ENCODE measurements at regions not wholly inside any gene's neighbourhood (a gene's known extent, or its start where the extent isn't known, plus 50 kb on each side); places are given as distances from the start of the nearest gene placed in this dataset.
"Not testable (repeated sequence)": the region's sequence is repeated elsewhere in the genome, so short reads cannot be mapped to it uniquely, and the experiment has no call there.

- no peak overlapping the region for H3K27ac Mint-ChIP-seq
- no peaks in the 10 kb centered on the region for H3K36me3 Mint-ChIP-seq (ENCODE audit: insufficient read depth in 2 of 2)
- H3K27me3 Mint-ChIP-seq (ENCODE audit: low read depth), result peaks cover 13% of the 10 kb centered on the region
- no peaks in the 10 kb centered on the region for H3K9me3 Mint-ChIP-seq
- DNase-seq (no peak), ATAC-seq (replicated peaks in 1 of 2) (no peak)
- no peak overlapping the region for H3K4me3 Mint-ChIP-seq
- peaks cover 41% of the 10 kb centered on the region for H3K4me1 Mint-ChIP-seq (ENCODE audit: low read depth)
These were observed 68.7 kb upstream of the BMAL1 start for GRCh38 chr11:13208921-13209320.

DNA sequence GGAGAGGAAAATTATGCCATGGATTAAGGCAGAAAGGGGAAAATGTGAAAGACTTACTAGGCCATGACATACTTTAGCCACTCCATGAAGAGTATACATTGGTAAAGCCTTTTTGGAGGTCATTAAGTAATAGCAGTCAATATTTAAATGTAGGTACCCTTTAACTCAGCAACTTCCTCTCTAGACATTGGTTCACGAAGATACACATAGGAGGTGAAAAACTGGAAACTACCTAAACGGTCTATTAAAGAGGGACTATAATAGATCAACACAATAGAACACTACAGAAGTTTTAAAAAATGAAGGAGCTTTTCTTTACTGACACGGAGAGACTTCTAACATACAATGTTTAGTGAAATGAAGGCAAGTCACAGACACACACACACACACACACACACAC is 68.2 kb upstream of the BMAL1 start:
- peaks cover 13% of the 10 kb centered on the region for H3K27me3 Mint-ChIP-seq (ENCODE audit: low read depth)
- ATAC-seq (replicated peaks in 1 of 2), result no peak
- no peak for DNase-seq
- no peak overlapping the region for H3K4me3 Mint-ChIP-seq
- H3K4me1 Mint-ChIP-seq (ENCODE audit: low read depth), result peaks cover 41% of the 10 kb centered on the region
- H3K27ac Mint-ChIP-seq, result no peak overlapping the region
- no peaks in the 10 kb centered on the region for H3K36me3 Mint-ChIP-seq (ENCODE audit: insufficient read depth in 2 of 2)
- H3K9me3 Mint-ChIP-seq, result no peaks in the 10 kb centered on the region

- H3K36me3 Mint-ChIP-seq (ENCODE audit: insufficient read depth in 2 of 2), result no peaks in the 10 kb centered on the region
- DNase-seq, result peak in 1 of 2 donors; percentile 14
- peaks cover 13% of the 10 kb centered on the region for H3K27me3 Mint-ChIP-seq (ENCODE audit: low read depth)
- no peak overlapping the region for H3K4me3 Mint-ChIP-seq
- peaks cover 41% of the 10 kb centered on the region for H3K4me1 Mint-ChIP-seq (ENCODE audit: low read depth)
- H3K27ac Mint-ChIP-seq, result no peak overlapping the region
- no peaks in the 10 kb centered on the region for H3K9me3 Mint-ChIP-seq
- no peak for ATAC-seq (replicated peaks in 1 of 2)
These were observed 67.2 kb upstream of the BMAL1 start for GRCh38 chr11:13210424-13210823.

DNA sequence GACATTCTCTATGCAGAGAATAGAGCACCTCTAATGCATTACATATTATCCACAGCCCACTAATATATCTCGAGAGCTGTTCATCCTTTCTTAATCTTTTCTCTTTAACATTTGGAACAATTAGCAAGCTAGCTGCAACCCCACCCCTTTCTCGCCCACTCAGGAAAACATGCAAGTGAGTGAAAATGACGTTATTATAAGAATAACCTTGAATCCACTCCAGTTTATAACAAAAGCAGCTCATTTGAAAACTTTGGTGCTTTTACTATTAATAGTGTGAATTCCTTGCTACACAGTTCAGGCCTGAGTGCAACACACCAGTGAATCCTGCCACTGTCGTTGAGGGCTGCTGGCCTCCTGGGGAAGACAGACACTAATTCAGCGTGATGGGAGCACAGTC is 63.3 kb upstream of the BMAL1 start:
- Mint-ChIP-seq H3K4me1 (ENCODE audit: low read depth) (peaks cover 17% of the 10 kb centered on the region), H3K27me3 (ENCODE audit: low read depth) (peaks cover 6% of the 10 kb centered on the region), H3K27ac (no peak overlapping the region), H3K36me3 (ENCODE audit: insufficient read depth in 2 of 2) (no peaks in the 10 kb centered on the region), H3K4me3 (no peak overlapping the region), H3K9me3 (peaks cover 0 to 3% of the 10 kb centered on the region in 2 donors)
- DNase-seq, result no peak
- no peak for ATAC-seq (replicated peaks in 1 of 2)

DNA sequence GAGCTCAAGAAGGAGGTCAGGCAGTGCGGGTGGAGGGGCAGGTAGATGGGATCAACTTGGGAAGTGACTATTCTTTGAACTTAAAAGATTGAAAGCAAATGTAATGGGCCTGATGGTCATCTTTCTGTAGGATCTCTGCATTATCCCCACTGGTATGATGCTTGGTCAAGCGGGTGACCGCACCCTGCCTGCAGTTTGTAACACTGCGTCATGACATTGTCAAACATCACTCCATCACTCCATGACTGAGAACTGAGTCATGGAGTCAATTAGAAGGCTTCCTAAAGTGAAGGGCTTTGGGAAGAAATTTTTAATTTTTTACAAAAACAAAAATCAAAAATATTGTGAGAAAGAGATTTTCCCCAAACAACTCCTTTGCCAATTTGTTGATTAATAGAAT is 62.4 kb upstream of the BMAL1 start:
- Mint-ChIP-seq H3K27me3 (ENCODE audit: low read depth) (peaks cover 1% of the 10 kb centered on the region), H3K4me1 (ENCODE audit: low read depth) (peaks cover 10% of the 10 kb centered on the region), H3K9me3 (peaks cover 0 to 3% of the 10 kb centered on the region in 2 donors), H3K4me3 (no peak overlapping the region), H3K36me3 (ENCODE audit: insufficient read depth in 2 of 2) (no peaks in the 10 kb centered on the region), H3K27ac (no peak overlapping the region)
- ATAC-seq (replicated peaks in 1 of 2) (no peak), DNase-seq (no peak)

GRCh38 chr11:13216019-13216710 is 61.4 kb upstream of the BMAL1 start:
- Mint-ChIP-seq H3K4me1 (ENCODE audit: low read depth) (peaks cover 10% of the 10 kb centered on the region), H3K27ac (no peak overlapping the region), H3K27me3 (ENCODE audit: low read depth) (no peaks in the 10 kb centered on the region), H3K9me3 (peaks cover 0 to 3% of the 10 kb centered on the region in 2 donors), H3K4me3 (no peak overlapping the region), H3K36me3 (ENCODE audit: insufficient read depth in 2 of 2) (no peaks in the 10 kb centered on the region)
- ATAC-seq (replicated peaks in 1 of 2), result peak; percentile 97 to 99
- peak; percentile 64 to 70 for DNase-seq

- H3K27me3 Mint-ChIP-seq (ENCODE audit: low read depth), result no peaks in the 10 kb centered on the region
- ATAC-seq (replicated peaks in 1 of 2) (peak; percentile 47 to 64), DNase-seq (no peak)
- no peak overlapping the region for H3K27ac Mint-ChIP-seq
- H3K4me3 Mint-ChIP-seq, result no peak overlapping the region
- H3K4me1 Mint-ChIP-seq (ENCODE audit: low read depth), result peaks cover 10% of the 10 kb centered on the region
- no peaks in the 10 kb centered on the region for H3K36me3 Mint-ChIP-seq (ENCODE audit: insufficient read depth in 2 of 2)
- peaks cover 0 to 3% of the 10 kb centered on the region in 2 donors for H3K9me3 Mint-ChIP-seq
These were observed 60.9 kb upstream of the BMAL1 start for GRCh38 chr11:13216711-13217075.

DNA sequence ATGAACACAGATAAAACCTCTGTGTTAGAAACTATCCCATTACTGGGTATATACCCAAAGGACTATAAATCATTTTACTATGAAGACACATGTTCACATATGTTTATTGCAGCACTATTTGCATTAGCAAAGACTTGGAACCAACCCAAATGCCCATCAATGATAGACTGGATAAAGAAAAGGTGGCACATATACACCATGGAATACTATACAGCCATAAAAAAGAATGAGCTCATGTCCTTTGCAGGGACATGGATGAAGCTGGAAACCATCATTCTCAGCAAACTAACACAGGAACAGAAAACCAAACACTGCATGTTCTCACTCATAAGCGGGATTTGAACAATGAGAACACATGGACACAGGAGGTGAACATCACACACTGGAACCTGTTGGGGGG is 58.9 kb upstream of the BMAL1 start:
- not testable (repeated sequence) for DNase-seq; H3K4me1 Mint-ChIP-seq (ENCODE audit: low read depth); ATAC-seq (replicated peaks in 1 of 2); H3K27ac Mint-ChIP-seq; H3K9me3 Mint-ChIP-seq; H3K4me3 Mint-ChIP-seq; H3K36me3 Mint-ChIP-seq (ENCODE audit: insufficient read depth in 2 of 2); H3K27me3 Mint-ChIP-seq (ENCODE audit: low read depth)

DNA sequence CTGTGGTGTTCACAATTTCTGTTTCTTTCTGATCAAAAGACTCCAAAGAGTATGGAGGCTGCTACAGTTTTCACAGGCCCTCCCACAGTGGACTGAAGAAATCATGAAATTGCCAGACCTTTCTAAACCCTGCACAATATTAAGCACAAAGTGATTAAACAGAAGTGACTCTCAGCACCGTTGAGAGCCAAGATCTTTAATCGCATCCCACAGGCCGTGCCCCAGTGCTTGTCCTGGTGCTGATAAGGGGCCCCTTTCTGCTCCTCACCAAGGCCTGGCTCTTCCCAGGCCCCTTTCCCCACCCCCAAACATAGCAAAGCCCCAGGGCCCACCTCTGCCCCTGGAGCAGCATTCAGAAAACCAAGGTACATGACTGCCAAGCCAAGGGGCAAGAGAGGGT is 57.4 kb upstream of the BMAL1 start:
- Mint-ChIP-seq H3K27me3 (ENCODE audit: low read depth) (no peaks in the 10 kb centered on the region), H3K4me1 (ENCODE audit: low read depth) (peaks cover 10% of the 10 kb centered on the region), H3K4me3 (no peak overlapping the region), H3K9me3 (peaks cover 0 to 3% of the 10 kb centered on the region in 2 donors), H3K36me3 (ENCODE audit: insufficient read depth in 2 of 2) (no peaks in the 10 kb centered on the region), H3K27ac (no peak overlapping the region)
- DNase-seq (no peak), ATAC-seq (replicated peaks in 1 of 2) (no peak)

DNA sequence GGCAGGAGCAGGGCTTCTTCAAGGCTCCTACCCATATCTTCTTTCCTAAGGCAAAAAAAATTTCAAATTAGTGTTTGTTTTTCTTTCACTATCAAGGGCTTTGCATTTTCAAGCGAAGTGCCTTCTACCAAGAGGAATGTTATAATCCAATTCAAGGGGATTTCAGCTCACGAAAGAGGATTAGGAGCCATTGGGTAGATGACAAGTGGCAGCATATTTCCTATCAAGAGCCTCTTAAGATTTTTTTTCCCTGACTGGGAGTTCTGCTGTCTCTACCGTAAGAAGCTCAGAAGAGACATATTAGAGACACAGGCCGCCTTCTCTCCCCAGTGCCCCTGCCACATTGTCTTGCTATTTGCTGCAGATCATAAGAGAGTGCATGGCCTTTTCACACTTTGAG is 55.9 kb upstream of the BMAL1 start:
- ATAC-seq (replicated peaks in 1 of 2), result no peak
- H3K9me3 Mint-ChIP-seq, result peaks cover 0 to 3% of the 10 kb centered on the region in 2 donors
- H3K27me3 Mint-ChIP-seq (ENCODE audit: low read depth), result no peaks in the 10 kb centered on the region
- H3K27ac Mint-ChIP-seq, result no peak overlapping the region
- H3K4me3 Mint-ChIP-seq, result no peak overlapping the region
- peaks cover 3% of the 10 kb centered on the region for H3K4me1 Mint-ChIP-seq (ENCODE audit: low read depth)
- no peak for DNase-seq
- no peaks in the 10 kb centered on the region for H3K36me3 Mint-ChIP-seq (ENCODE audit: insufficient read depth in 2 of 2)

- H3K9me3 Mint-ChIP-seq, result peaks cover 0 to 3% of the 10 kb centered on the region in 2 donors
- no peaks in the 10 kb centered on the region for H3K4me1 Mint-ChIP-seq (ENCODE audit: low read depth)
- DNase-seq (no peak), ATAC-seq (replicated peaks in 1 of 2) (no peak)
- H3K27ac Mint-ChIP-seq, result no peak overlapping the region
- H3K27me3 Mint-ChIP-seq (ENCODE audit: low read depth), result no peaks in the 10 kb centered on the region
- H3K4me3 Mint-ChIP-seq, result no peak overlapping the region
- H3K36me3 Mint-ChIP-seq (ENCODE audit: insufficient read depth in 2 of 2), result no peaks in the 10 kb centered on the region
These were observed 55.3 kb upstream of the BMAL1 start for GRCh38 chr11:13222285-13222684.

DNA sequence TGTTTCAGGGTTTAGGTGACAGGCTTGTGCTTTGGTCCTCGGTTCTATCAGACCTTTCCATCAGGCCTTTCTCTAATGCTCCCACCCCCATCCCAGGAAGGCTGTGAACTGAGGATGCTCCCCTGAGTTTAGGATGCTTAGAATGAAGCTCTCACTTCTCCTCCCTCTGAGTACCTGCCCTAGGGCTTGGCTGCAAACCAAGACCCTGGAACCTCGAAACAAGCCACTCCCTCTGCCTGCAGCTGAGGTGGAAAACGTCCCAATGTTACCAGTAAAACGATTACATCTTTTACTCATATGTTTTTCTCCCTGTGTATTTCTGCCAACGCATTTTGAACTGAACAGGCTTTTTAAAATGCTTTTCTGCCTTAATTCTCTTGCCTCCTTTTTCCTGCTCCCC is 54.5 kb upstream of the BMAL1 start:
- ATAC-seq (replicated peaks in 1 of 2) (no peak), DNase-seq (no peak)
- peaks cover 0 to 3% of the 10 kb centered on the region in 2 donors for H3K9me3 Mint-ChIP-seq
- no peaks in the 10 kb centered on the region for H3K36me3 Mint-ChIP-seq (ENCODE audit: insufficient read depth in 2 of 2)
- H3K4me1 Mint-ChIP-seq (ENCODE audit: low read depth), result no peaks in the 10 kb centered on the region
- H3K27me3 Mint-ChIP-seq (ENCODE audit: low read depth), result no peaks in the 10 kb centered on the region
- H3K27ac Mint-ChIP-seq, result no peak overlapping the region
- H3K4me3 Mint-ChIP-seq, result no peak overlapping the region

- no peak for ATAC-seq (replicated peaks in 1 of 2)
These were observed 53.3 kb upstream of the BMAL1 start for GRCh38 chr11:13224324-13224723.

More at GRCh38 chr11:13224324-13224723, 53.3 kb upstream of the BMAL1 start:
- Mint-ChIP-seq H3K9me3 (no peaks in the 10 kb centered on the region), H3K4me3 (no peak overlapping the region), H3K27me3 (ENCODE audit: low read depth) (no peaks in the 10 kb centered on the region), H3K4me1 (ENCODE audit: low read depth) (no peaks in the 10 kb centered on the region), H3K27ac (no peak overlapping the region), H3K36me3 (ENCODE audit: insufficient read depth in 2 of 2) (no peaks in the 10 kb centered on the region)
- no peak for DNase-seq
